ENCODE measurements at regions not wholly inside any gene's neighbourhood (a gene's known extent, or its start where the extent isn't known, plus 50 kb on each side); places are given as distances from the start of the nearest gene placed in this dataset.

DNA sequence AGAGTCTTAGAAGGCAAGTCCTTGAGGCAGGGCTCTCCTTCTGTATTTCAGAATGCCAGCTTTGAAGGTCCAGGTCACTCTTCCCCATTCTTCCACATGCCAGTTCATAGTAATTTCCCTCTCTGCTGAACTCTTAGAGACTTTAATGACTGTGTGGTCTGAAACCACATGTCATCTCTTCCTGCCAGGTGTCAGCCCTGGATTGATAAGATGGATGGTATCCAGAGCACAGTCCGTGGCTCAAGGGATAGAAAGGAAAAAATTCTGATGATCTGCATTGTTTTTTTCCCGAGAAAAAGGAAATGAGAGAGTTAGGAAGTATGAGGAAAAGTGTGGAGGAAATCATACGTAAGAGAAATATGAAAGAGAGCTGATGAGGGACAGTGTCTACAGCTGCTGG, 250.9 kb downstream of the TPBG start:
- no peaks in the 10 kb centered on the region for H4K20me1 ChIP-seq (ENCODE audit: insufficient read depth)
- intact Hi-C loops (cut with micrococcal nuclease), result no loop called here
- no peak overlapping the region for H3K9ac ChIP-seq (ENCODE audit: low read length)
- POLR2A ChIA-PET, result no interaction called here
- no peak overlapping the region for H3K27ac ChIP-seq (ENCODE audit: low read depth, low read length)
- RAD21 ChIA-PET (ENCODE audit: low non-redundant PET in 1 of 2, low total read pairs in 2 of 2, uncharacterized antibody in 2 of 2, unreplicated experiment in 2 of 2), result no interaction called here
- no peak for DNase-seq (ENCODE audit: low read depth, low spot score)
- H3K4me1 ChIP-seq (ENCODE audit: control insufficient read depth in 1 of 2, insufficient read depth in 2 of 2, low read length in 2 of 2), result no peaks in the 10 kb centered on the region
- H3K4me3 ChIP-seq (replicated peaks in 1 of 2; ENCODE audit: low read depth in 1 of 2, low read length in 2 of 2), result no peak overlapping the region
- TF ChIP-seq, protein P1, sequence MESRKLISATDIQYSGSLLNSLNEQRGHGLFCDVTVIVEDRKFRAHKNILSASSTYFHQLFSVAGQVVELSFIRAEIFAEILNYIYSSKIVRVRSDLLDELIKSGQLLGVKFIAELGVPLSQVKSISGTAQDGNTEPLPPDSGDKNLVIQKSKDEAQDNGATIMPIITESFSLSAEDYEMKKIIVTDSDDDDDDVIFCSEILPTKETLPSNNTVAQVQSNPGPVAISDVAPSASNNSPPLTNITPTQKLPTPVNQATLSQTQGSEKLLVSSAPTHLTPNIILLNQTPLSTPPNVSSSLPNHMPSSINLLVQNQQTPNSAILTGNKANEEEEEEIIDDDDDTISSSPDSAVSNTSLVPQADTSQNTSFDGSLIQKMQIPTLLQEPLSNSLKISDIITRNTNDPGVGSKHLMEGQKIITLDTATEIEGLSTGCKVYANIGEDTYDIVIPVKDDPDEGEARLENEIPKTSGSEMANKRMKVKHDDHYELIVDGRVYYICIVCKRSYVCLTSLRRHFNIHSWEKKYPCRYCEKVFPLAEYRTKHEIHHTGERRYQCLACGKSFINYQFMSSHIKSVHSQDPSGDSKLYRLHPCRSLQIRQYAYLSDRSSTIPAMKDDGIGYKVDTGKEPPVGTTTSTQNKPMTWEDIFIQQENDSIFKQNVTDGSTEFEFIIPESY (IDR thresholded peaks at IDR 0.05; ENCODE audit: extremely low read depth, insufficient replicate concordance, low read length), result no peak
- TF ChIP-seq, protein P2, sequence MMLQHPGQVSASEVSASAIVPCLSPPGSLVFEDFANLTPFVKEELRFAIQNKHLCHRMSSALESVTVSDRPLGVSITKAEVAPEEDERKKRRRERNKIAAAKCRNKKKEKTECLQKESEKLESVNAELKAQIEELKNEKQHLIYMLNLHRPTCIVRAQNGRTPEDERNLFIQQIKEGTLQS (IDR thresholded peaks at IDR 0.05), result no peak
- no peak for TF ChIP-seq SRF (IDR thresholded peaks at IDR 0.05; ENCODE audit: low read depth)
- TF ChIP-seq, protein P3, sequence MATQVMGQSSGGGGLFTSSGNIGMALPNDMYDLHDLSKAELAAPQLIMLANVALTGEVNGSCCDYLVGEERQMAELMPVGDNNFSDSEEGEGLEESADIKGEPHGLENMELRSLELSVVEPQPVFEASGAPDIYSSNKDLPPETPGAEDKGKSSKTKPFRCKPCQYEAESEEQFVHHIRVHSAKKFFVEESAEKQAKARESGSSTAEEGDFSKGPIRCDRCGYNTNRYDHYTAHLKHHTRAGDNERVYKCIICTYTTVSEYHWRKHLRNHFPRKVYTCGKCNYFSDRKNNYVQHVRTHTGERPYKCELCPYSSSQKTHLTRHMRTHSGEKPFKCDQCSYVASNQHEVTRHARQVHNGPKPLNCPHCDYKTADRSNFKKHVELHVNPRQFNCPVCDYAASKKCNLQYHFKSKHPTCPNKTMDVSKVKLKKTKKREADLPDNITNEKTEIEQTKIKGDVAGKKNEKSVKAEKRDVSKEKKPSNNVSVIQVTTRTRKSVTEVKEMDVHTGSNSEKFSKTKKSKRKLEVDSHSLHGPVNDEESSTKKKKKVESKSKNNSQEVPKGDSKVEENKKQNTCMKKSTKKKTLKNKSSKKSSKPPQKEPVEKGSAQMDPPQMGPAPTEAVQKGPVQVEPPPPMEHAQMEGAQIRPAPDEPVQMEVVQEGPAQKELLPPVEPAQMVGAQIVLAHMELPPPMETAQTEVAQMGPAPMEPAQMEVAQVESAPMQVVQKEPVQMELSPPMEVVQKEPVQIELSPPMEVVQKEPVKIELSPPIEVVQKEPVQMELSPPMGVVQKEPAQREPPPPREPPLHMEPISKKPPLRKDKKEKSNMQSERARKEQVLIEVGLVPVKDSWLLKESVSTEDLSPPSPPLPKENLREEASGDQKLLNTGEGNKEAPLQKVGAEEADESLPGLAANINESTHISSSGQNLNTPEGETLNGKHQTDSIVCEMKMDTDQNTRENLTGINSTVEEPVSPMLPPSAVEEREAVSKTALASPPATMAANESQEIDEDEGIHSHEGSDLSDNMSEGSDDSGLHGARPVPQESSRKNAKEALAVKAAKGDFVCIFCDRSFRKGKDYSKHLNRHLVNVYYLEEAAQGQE (IDR thresholded peaks at IDR 0.05; ENCODE audit: low read depth), result no peak
- no peak for TF ChIP-seq SIN3A (IDR thresholded peaks at IDR 0.05; ENCODE audit: low read depth)
- no peak for TF ChIP-seq SP1 (IDR thresholded peaks at IDR 0.05; ENCODE audit: low read depth)
- no peak for TF ChIP-seq POLR2A (IDR thresholded peaks at IDR 0.05; ENCODE audit: borderline replicate concordance, extremely low read depth, insufficient read depth, insufficient read length)
- no peak for TF ChIP-seq EZH2phosphoT487 (IDR thresholded peaks at IDR 0.05; ENCODE audit: borderline replicate concordance)
- TF ChIP-seq POLR2AphosphoS5 (IDR thresholded peaks at IDR 0.05; ENCODE audit: low read depth, low read length), result no peak
- no peak for TF ChIP-seq JUND (IDR thresholded peaks at IDR 0.05)
- no peak for TF ChIP-seq YY1 (IDR thresholded peaks at IDR 0.05; ENCODE audit: extremely low read depth, insufficient replicate concordance, low read depth, low read length)
- no peak for TF ChIP-seq EGR1 (IDR thresholded peaks at IDR 0.05; ENCODE audit: low read depth)
- TF ChIP-seq CEBPB (IDR thresholded peaks at IDR 0.05; ENCODE audit: low read depth), result no peak
- no peak for TF ChIP-seq ZNF274 (IDR thresholded peaks at IDR 0.05; ENCODE audit: low read depth, low read length)
- TF ChIP-seq ELF1 (IDR thresholded peaks at IDR 0.05; ENCODE audit: borderline replicate concordance, low read depth), result no peak
- TF ChIP-seq EZH2 (IDR thresholded peaks at IDR 0.05), result no peak
- TF ChIP-seq, protein P4, sequence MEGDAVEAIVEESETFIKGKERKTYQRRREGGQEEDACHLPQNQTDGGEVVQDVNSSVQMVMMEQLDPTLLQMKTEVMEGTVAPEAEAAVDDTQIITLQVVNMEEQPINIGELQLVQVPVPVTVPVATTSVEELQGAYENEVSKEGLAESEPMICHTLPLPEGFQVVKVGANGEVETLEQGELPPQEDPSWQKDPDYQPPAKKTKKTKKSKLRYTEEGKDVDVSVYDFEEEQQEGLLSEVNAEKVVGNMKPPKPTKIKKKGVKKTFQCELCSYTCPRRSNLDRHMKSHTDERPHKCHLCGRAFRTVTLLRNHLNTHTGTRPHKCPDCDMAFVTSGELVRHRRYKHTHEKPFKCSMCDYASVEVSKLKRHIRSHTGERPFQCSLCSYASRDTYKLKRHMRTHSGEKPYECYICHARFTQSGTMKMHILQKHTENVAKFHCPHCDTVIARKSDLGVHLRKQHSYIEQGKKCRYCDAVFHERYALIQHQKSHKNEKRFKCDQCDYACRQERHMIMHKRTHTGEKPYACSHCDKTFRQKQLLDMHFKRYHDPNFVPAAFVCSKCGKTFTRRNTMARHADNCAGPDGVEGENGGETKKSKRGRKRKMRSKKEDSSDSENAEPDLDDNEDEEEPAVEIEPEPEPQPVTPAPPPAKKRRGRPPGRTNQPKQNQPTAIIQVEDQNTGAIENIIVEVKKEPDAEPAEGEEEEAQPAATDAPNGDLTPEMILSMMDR (IDR thresholded peaks at IDR 0.05 in 2 of 3, conservative IDR thresholded peaks at IDR 0.05 in 1 of 3; ENCODE audit: borderline replicate concordance in 1 of 3, insufficient read depth in 1 of 3, low read depth in 2 of 3, low read length in 2 of 3), result no peak
- TF ChIP-seq RAD21 (IDR thresholded peaks at IDR 0.05; ENCODE audit: low read depth), result no peak
- TF ChIP-seq ZFX (IDR thresholded peaks at IDR 0.05), result no peak
- BruUV-seq (replicated peaks), result no TSS peak
- no peak overlapping the region for H2AFZ ChIP-seq (ENCODE audit: low read depth, low read length, poor library complexity, severe bottlenecking)
- no peak overlapping the region for H3K4me2 ChIP-seq (ENCODE audit: low read length)
- CTCF ChIA-PET, result no interaction called here
- no peaks in the 10 kb centered on the region for H3K36me3 ChIP-seq (ENCODE audit: control insufficient read depth in 1 of 2, insufficient read depth in 2 of 2, low read length in 2 of 2)
- ATAC-seq, result no peak
- H3K9me2 ChIP-seq (ENCODE audit: insufficient read depth), result no peaks in the 10 kb centered on the region
- no peaks in the 10 kb centered on the region for H3K9me3 ChIP-seq (ENCODE audit: control insufficient read depth in 1 of 2, insufficient read depth in 1 of 2, low read depth in 1 of 2, low read length in 2 of 2)
- no peaks in the 10 kb centered on the region for H3K27me3 ChIP-seq (ENCODE audit: insufficient read depth, low read length)
- no peaks in the 10 kb centered on the region for H3K79me2 ChIP-seq (ENCODE audit: insufficient read depth, low read length)
